HG02981 (cell line): ENCODE measurements at regions not wholly inside any gene's neighbourhood (a gene's known extent, or its start where the extent isn't known, plus 50 kb on each side); places are given as distances from the start of the nearest gene placed in this dataset.
A peak's percentile ranks its signal among the peaks of the same experiment; 100 is the strongest.
"Not testable (repeated sequence)": the region's sequence is repeated elsewhere in the genome, so short reads cannot be mapped to it uniquely, and the experiment has no call there.

ENCODE experiments used
- ATAC-seq: cut with Tn5 transposase; IDR thresholded peaks from one replicate; pipeline ENCODE4 v1.9.1; 2021; ENCODE audit warnings: mild to moderate bottlenecking, moderate library complexity; ENCODE audit not compliant: unreplicated experiment

DNA sequence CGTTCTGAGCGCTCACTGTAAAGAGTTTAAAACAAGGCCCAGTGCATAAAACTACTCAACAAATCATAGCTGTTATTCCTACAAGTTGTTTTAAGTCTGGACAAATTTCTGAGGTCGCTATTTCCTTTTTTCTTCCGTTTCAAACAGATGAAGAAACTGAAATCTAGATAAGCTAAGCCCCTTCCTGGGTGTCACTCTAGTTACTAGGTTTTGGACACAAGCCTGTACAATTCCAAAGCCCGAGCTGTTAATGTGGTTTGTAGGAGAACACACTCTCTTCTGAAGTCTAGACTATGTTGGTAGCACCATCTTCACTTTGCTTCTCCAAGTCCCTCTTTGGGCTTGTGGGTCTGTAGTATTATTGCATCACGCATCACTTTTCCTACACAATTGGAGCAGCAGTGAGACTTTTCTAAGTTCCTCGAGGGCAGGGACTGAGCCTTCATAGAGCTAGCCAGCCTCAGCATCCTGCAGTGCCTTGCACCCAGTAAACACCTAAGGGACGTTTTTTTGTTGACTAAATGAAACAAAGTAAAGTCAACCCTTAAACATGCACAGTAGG, 142.6 kb upstream of the PROK2 start:
- ATAC-seq, result no peak

- ATAC-seq, result no peak
Observed at GRCh38 chr3:71926616-71927015, 141.7 kb upstream of the PROK2 start.

DNA sequence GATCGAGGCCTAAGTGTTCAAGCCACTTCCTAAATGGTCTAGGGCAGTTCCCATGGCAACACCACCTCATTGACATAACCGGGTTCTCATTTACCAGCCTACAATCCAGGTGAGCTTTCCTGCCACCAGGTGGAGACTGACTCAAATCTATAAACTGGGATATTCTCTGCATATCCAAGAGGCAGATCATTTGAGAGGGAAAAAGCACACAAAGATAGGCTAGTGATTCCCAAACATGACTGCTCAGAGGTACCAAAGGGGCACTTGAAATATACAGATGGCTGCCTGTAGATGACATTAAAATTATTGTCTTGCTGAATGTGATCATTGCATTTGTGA, 141.3 kb upstream of the PROK2 start:
- no peak for ATAC-seq

DNA sequence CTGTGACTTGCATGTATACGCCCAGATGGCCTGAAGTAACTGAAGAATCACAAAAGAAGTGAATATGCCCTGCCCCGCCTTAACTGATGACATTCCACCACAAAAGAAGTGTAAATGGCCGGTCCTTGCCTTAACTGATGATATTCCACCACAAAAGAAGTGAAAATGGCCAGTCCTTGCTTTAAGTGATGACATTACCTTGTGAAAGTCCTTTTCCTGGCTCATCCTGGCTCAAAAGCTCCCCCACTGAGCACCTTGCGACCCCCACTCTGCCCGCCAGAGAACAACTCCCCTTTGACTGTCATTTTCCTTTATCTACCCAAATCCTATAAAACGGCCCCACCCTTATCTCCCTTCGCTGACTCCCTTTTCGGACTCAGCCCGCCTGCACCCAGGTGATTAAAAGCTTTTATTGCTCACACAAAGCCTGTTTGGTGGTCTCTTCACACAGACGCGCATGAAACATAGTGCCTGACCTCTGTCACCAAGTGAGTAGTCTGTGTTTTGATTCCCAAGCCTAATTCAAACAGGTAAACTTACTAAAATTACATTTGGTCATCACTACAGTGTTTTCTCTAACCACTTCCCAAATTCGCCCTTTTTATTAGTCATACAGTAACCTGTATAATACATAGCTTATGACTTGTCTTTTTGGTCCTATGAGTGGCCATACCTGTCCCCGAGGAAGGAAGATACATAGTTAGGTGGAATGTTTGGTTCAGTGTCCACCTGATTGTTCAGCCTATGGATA, 140.7 kb upstream of the PROK2 start:
- not testable (repeated sequence) for ATAC-seq

DNA sequence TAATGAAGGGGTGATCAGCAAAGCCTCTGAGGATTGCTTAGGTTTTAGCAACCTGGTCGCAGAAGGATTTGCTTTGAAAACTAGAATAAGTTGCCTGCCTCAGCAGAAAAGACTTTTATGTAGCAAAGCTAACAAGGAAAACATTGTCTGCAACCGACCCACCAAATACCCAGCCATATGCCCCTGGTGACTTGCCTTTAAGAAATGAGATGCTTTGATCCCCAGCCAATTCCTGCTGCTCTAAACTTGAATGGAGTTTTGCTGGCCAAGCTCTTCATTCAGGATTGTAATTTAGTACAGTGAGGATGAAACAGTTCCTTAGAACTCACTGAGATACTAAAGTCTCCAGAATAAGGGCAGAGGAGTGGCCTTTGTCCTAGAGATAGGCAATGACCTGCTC, 139.8 kb upstream of the PROK2 start:
- no peak for ATAC-seq

GRCh38 chr3:71921036-71921435, 136.1 kb upstream of the PROK2 start:
- no peak for ATAC-seq

- no peak for ATAC-seq
Observed at GRCh38 chr3:71919572-71919971, 134.6 kb upstream of the PROK2 start.

- ATAC-seq, result no peak
Observed at GRCh38 chr3:71917545-71917944, 132.6 kb upstream of the PROK2 start.

- no peak for ATAC-seq
Observed at GRCh38 chr3:71916747-71917369, 131.9 kb upstream of the PROK2 start.

- ATAC-seq, result no peak
Observed at GRCh38 chr3:71912839-71913495, 128.0 kb upstream of the PROK2 start.

GRCh38 chr3:71910108-71910507, 125.2 kb upstream of the PROK2 start:
- no peak for ATAC-seq

DNA sequence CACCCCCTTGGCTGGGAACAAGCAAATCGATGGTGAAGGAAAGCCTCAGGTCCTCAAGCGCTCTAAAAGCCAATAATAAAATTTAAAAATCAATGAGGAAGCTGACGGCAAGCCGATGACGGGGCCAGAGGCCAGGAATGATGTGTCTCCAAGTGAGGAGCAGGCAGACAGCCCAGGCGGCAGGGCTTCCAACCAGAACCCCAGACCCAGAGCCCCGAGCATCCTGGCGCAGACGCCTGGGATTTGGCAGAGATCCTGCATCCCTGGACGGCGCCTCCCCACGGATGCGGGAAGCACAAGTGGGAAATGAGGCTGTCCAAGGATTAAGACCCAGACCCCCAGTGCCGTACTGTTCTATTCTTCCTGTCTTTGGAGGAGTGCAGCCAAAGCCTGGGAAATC, 123.0 kb upstream of the PROK2 start:
- ATAC-seq, result no peak

DNA sequence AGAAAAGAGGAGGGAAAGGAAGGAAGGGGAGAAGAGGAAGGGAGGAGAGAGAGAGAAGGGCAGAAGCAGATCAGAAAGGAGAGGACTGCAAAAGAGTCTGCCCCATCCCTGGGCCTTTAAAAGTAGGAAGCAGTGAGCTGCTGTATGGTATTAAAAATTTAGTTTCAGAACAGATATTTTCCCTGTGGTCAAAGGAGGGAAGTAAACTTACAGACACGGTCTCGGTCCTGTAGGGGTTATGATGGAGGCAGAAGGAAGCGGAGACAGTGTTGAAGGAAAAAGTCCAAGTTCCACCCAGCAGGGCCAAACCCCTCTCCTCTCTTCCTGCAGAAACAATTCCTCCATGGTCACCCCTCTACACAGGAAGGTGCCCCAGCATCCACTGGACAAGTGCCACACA, 122.0 kb upstream of the PROK2 start:
- no peak for ATAC-seq

- peak; percentile 85 for ATAC-seq
Observed at GRCh38 chr3:71905426-71905825, 120.5 kb upstream of the PROK2 start.

DNA sequence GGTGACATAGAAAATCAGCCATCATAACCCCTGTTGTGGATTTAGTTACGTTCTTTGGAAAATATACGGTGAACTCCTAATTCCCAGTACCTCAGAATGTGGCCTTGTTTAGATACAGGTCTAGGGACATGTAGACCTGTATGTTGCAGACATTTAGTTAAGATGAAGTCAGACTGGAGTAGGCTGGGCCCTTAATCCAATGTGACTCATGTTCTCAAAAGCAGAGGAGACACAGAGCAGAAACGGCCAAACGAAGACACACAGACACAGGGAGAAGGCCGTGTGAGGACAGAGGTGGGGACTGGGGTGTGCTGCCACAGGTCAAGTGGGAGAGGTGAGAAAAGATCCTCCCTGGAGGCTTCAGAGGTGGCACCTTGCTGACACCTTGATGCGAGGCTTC, 119.0 kb upstream of the PROK2 start:
- no peak for ATAC-seq

DNA sequence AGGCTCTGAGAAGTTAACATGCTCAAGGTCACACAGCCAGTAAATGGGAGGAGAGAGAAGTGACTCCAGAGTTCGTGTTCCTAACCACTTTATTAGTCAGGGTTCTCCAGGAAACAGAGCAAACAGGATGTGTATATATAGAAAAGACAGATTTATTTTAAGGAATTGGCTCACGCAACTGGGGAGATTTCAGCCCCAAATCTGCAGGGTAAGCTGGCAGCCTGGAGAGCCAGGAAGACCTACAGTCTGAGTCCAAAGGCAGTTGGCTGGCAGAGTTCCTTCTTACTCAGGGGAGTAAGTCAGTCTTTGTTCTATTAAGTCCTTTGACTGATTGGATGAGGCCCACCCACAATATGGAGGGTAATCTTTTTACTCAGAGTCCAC, 118.2 kb upstream of the PROK2 start:
- no peak for ATAC-seq

DNA sequence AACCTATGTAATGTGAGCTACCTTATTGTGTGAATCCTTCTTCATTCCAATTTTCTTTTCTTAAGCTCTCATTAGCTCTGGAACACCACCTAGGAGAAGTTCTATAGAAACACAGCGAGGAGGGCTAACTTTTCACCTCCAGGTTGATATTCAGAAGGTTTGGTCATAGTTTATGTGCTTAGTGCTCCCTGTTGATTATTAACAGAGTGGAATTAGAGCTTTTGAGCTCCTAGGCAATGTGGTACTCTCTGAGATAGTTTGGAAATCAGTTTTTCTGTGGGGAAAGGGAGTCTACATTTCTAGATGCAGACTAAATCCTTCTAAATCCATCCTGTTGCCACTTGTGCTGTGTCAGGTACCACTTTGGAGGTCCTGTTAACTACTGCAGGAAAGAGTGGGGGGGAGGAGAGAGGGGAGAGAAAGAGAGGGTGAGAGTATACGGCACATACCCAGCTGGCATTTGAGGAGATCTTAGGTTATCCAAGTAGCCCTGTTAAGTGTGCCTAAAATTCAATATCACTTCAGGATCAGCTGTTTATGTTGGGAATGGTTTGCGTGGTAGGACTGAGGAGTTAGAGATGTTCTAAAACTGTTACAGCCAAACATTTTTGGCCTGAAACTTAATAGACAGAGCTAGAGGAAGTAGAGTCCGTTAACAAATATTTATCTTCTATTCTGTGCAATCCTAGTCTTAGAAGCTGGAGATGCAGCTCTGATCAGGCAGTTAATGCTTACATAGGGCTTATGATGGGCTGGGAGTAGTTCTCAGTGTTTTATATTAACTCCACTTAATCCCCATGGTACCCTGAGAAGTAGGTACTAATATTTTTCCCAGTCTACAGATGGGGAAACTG, 117.5 kb upstream of the PROK2 start:
- ATAC-seq, result no peak

DNA sequence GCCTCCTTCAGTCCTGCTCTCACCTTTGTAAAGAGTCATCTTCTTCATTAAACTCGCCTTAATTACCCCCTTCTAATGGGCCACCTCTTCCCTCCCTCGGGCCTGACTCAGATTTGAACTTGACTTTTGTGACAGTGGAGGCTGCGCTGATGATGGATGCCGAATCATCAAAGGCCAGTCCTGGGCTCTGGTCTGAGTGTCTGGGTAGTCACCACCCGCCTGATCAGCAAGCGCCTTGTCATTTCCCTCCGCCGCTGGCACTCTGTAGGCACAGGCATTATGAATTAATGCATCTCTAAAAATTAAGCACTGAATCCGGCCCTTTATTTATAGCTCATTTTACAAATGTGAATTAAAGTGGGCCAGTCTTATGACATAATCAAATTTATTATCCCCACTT, 116.7 kb upstream of the PROK2 start:
- no peak for ATAC-seq

GRCh38 chr3:71900057-71900456, 115.1 kb upstream of the PROK2 start:
- ATAC-seq, result no peak

- no peak for ATAC-seq
Observed at GRCh38 chr3:71896751-71897150, 111.8 kb upstream of the PROK2 start.
